RCC 7860 (cell line): ENCODE measurements at regions not wholly inside any gene's neighbourhood (a gene's known extent, or its start where the extent isn't known, plus 50 kb on each side); places are given as distances from the start of the nearest gene placed in this dataset.

Experiments
- DNase-seq: peaks from one replicate; pipeline ENCODE4 v3.0.0-alpha.2; 2015; ENCODE audit warnings: low spot score
- FAIRE-seq: peaks from 2 replicates; lab custom pipeline; 2012; peaks lifted over from hg19 to GRCh38; lab: Jason Lieb, UNC

GRCh38 chr16:6349725-6350124 lies 982.9 kb upstream of the RBFOX1 start:
- FAIRE-seq: no peak
- DNase-seq: no peak

- FAIRE-seq (no peak), DNase-seq (no peak)
Observed at GRCh38 chr16:6345090-6345489, 987.6 kb upstream of the RBFOX1 start.

GRCh38 chr16:6343157-6343556 lies 989.5 kb upstream of the RBFOX1 start:
- DNase-seq (no peak), FAIRE-seq (no peak)

- FAIRE-seq: no peak
- DNase-seq: no peak
Observed at GRCh38 chr16:6341981-6342380, 990.7 kb upstream of the RBFOX1 start.

- FAIRE-seq: no peak
Observed at GRCh38 chr16:6335072-6335471, 997.6 kb upstream of the RBFOX1 start.

GRCh38 chr16:6331770-6332169 lies 1000.9 kb upstream of the RBFOX1 start:
- DNase-seq (no peak), FAIRE-seq (no peak)

More at GRCh38 chr16:6335072-6335471, 997.6 kb upstream of the RBFOX1 start:
- no peak for DNase-seq

GRCh38 chr16:6317934-6318333 lies 1014.7 kb upstream of the RBFOX1 start:
- no peak for DNase-seq
- FAIRE-seq: no peak

GRCh38 chr16:6309271-6309670 lies 1023.4 kb upstream of the RBFOX1 start:
- no peak for FAIRE-seq
- no peak for DNase-seq

- FAIRE-seq: no peak
- no peak for DNase-seq
Observed at GRCh38 chr16:6308176-6308575, 1024.5 kb upstream of the RBFOX1 start.

GRCh38 chr16:6300523-6300922 lies 1032.1 kb upstream of the RBFOX1 start:
- no peak for DNase-seq
- no peak for FAIRE-seq

GRCh38 chr16:6297666-6298410 lies 1034.8 kb upstream of the RBFOX1 start:
- DNase-seq (no peak), FAIRE-seq (no peak)

- FAIRE-seq: no peak
- DNase-seq: no peak
Observed at GRCh38 chr16:6286176-6286575, 1046.5 kb upstream of the RBFOX1 start.

GRCh38 chr16:6284731-6285130 lies 1047.9 kb upstream of the RBFOX1 start:
- FAIRE-seq (no peak), DNase-seq (no peak)

- DNase-seq: no peak
- FAIRE-seq: no peak
Observed at GRCh38 chr16:6281994-6282393, 1050.7 kb upstream of the RBFOX1 start.

- DNase-seq (no peak), FAIRE-seq (no peak)
Observed at GRCh38 chr16:6281274-6281673, 1051.4 kb upstream of the RBFOX1 start.

- FAIRE-seq: no peak
- DNase-seq: no peak
Observed at GRCh38 chr16:6280055-6280454, 1052.6 kb upstream of the RBFOX1 start.

- no peak for FAIRE-seq
Observed at GRCh38 chr16:6279286-6279685, 1053.4 kb upstream of the RBFOX1 start.

GRCh38 chr16:6274351-6274750 lies 1058.3 kb upstream of the RBFOX1 start:
- FAIRE-seq: no peak
- DNase-seq: no peak

More at GRCh38 chr16:6279286-6279685, 1053.4 kb upstream of the RBFOX1 start:
- no peak for DNase-seq

GRCh38 chr16:6267682-6268081 lies 1065.0 kb upstream of the RBFOX1 start:
- DNase-seq (no peak), FAIRE-seq (no peak)

- no peak for FAIRE-seq
- no peak for DNase-seq
Observed at GRCh38 chr16:6266703-6267102, 1065.9 kb upstream of the RBFOX1 start.

- no peak for DNase-seq
- FAIRE-seq: no peak
Observed at GRCh38 chr16:6265968-6266367, 1066.7 kb upstream of the RBFOX1 start.

GRCh38 chr16:6258056-6258455 lies 1074.6 kb upstream of the RBFOX1 start:
- DNase-seq (no peak), FAIRE-seq (no peak)

GRCh38 chr16:6252541-6252940 lies 1080.1 kb upstream of the RBFOX1 start:
- FAIRE-seq (no peak), DNase-seq (no peak)
